BJ (cell line): ENCODE measurements at regions not wholly inside any gene's neighbourhood (a gene's known extent, or its start where the extent isn't known, plus 50 kb on each side); places are given as distances from the start of the nearest gene placed in this dataset.

ENCODE experiments used
- CTCF ChIA-PET: fragments of 350-600 bp; formaldehyde crosslinking; extraction: SDS; loops from one replicate; lab custom pipeline; 2021; ENCODE audit warnings: antibody characterized with exemption, inconsistent platforms; lab: Yijun Ruan, JAX
- POLR2A ChIA-PET: fragments of 300-600 bp; sonication (Branson Sonifier 250); formaldehyde crosslinking; extraction: SDS; loops from one replicate; lab custom pipeline; 2021; ENCODE audit warnings: antibody characterized with exemption; lab: Charles Lee
- DNase-seq: peaks from one replicate; pipeline ENCODE4 v3.0.0-alpha.2; 2011; ENCODE audit warnings: low read depth
- H3K27me3 ChIP-seq: 2 replicates; pipeline ENCODE4 v1.6.0; 2011; ENCODE audit warnings: low read length; ENCODE audit not compliant: control insufficient read depth, insufficient read depth
- H3K36me3 ChIP-seq: 2 replicates; pipeline ENCODE4 v1.5.1; 2011; ENCODE audit warnings: low read length; ENCODE audit not compliant: control insufficient read depth, insufficient read depth
- H3K4me3 ChIP-seq: 2 replicates; pipeline ENCODE4 v1.5.1; 2011; ENCODE audit warnings: low read depth, mild to moderate bottlenecking, control low read depth, low read length
- CTCF ChIP-seq: IDR thresholded peaks from 2 replicates; pipeline ENCODE4 v1.5.1; 2011; ENCODE audit warnings: low read depth, mild to moderate bottlenecking, control low read depth, inconsistent platforms, low read length, moderate library complexity; ENCODE audit not compliant: insufficient read depth

DNA sequence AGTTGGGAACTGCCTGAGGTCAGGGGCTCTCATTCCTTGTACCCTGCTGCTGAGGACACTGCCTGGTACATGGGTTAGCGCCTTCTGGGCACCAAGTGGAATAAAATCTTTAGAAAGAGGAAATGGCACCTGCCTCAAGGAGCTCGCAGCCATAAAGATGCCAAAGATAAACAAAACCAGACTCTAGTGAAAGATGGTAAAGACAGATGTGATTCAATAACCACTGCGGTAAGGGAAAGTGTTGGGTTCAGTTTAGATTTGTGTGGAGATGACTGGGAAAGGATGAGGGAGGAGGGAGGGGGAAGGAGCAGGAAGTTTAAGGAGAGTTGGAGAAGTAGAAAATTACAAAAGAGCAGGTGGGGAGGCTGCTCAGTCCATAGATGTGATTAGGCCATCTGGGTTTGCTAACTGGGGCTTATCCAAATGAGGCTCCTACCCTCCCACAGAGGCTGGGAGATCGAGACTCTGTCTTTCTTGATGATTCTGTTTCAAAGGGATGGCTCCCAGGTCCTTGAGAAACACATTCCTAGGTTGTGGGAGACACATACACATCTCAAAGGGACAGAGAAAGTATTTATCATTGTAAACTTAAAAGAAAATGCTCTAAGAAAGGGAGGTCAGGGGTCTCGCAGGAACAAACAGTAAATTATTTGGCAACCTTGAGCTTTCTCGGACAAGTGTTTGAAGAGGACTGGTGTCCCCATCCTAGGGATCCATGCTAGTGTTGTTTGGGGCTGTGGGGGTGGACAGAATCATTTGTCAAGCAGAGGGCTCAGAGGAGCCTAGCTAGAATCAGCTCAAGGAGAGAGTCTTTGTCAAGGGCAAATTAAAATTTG, 65.7 kb upstream of the MORC3 start:
- DNase-seq, result no peak
- Histone ChIP-seq H3K27me3 (no peaks in the 10 kb centered on the region), H3K36me3 (peaks cover 6% of the 10 kb centered on the region), H3K4me3 (no peak overlapping the region)
- ChIA-PET POLR2A (interaction anchor here (0.8 kb wide), 1 partner anchor 124 kb away, joined by 4 read pairs; no protein-coding TSS in a partner anchor), CTCF (interaction anchor here (0.5 kb wide), 1 partner anchor 20 kb away, joined by 3 read pairs; no protein-coding TSS in a partner anchor)
- no peak for TF ChIP-seq CTCF

GRCh38 chr21:36255663-36256062, 64.3 kb upstream of the MORC3 start:
- TF ChIP-seq CTCF, result no peak
- no peaks in the 10 kb centered on the region for H3K27me3 ChIP-seq
- ChIA-PET CTCF (interaction anchor here (2.1 kb wide), 1 partner anchor 10 kb away, joined by 6 read pairs; no protein-coding TSS in a partner anchor), POLR2A (no interaction called here)
- no peak overlapping the region for H3K4me3 ChIP-seq
- H3K36me3 ChIP-seq, result peaks cover 6% of the 10 kb centered on the region; the same call in 1 of the 2 replicates
- DNase-seq, result no peak

DNA sequence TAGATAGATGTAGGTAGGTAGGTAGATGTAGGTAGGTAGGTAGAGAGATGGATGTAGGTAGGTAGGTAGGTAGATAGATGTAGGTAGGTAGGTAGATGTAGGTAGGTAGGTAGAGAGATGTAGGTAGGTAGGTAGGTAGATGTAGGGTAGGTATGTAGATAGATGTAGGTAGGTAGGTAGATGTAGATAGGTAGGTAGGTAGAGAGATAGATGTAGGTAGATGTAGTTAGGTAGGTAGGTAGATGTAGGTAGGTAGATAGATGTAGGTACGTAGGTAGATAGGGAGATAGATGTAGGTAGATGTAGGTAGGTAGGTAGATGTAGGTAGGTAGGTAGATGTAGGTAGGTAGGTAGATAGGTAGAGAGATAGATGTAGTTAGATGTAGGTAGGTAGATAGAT, 62.3 kb upstream of the MORC3 start:
- CTCF ChIA-PET, result interaction anchor here (0.6 to 2.1 kb wide), 2 partner anchors 8 to 598 kb away, joined by 3 to 6 read pairs; no protein-coding TSS in a partner anchor
- Histone ChIP-seq H3K27me3 (no peaks in the 10 kb centered on the region), H3K4me3 (no peak overlapping the region), H3K36me3 (peaks cover 10% of the 10 kb centered on the region)
- POLR2A ChIA-PET, result no interaction called here
- DNase-seq, result no peak
- TF ChIP-seq CTCF, result no peak

- H3K36me3 ChIP-seq, result peaks cover 8% of the 10 kb centered on the region
- no peaks in the 10 kb centered on the region for H3K27me3 ChIP-seq
- POLR2A ChIA-PET, result no interaction called here
- peak overlapping the region; percentile 40 for H3K4me3 ChIP-seq
- peak; percentile 72 for TF ChIP-seq CTCF
- DNase-seq, result peak; percentile 22
- CTCF ChIA-PET, result interaction anchor here (0.7 to 2.4 kb wide), 15 partner anchors 9 to 110 kb away, joined by 3 to 12 read pairs (median 3); no protein-coding TSS in a partner anchor
These were observed 59.8 kb upstream of the MORC3 start for GRCh38 chr21:36260030-36260787.

- no peak for TF ChIP-seq CTCF
- Histone ChIP-seq H3K27me3 (no peaks in the 10 kb centered on the region), H3K36me3 (peaks cover 12% of the 10 kb centered on the region), H3K4me3 (no peak overlapping the region)
- DNase-seq, result no peak
- ChIA-PET CTCF (interaction anchor here (0.6 to 2.4 kb wide), 6 partner anchors 10 to 73 kb away, joined by 3 to 12 read pairs (median 4); no protein-coding TSS in a partner anchor), POLR2A (interaction anchor here (0.6 kb wide), 1 partner anchor 49 kb away, joined by 3 read pairs; no protein-coding TSS in a partner anchor)
These were observed 59.2 kb upstream of the MORC3 start for GRCh38 chr21:36260802-36261201.
